NB4 (cell line): ENCODE measurements at regions not wholly inside any gene's neighbourhood (a gene's known extent, or its start where the extent isn't known, plus 50 kb on each side); places are given as distances from the start of the nearest gene placed in this dataset.

Experiments used
- MYC ChIP-seq: IDR thresholded peaks from 2 replicates; pipeline ENCODE4 v1.6.1; 2011; ENCODE audit warnings: low read depth, low read length
- POLR2A ChIP-seq: IDR thresholded peaks from 2 replicates; pipeline ENCODE4 v1.6.1; 2011; ENCODE audit warnings: mild to moderate bottlenecking; ENCODE audit not compliant: insufficient read length; ENCODE audit errors: extremely low read depth
- TF ChIP-seq, protein P1 (sequence below): IDR thresholded peaks from one replicate; pipeline ENCODE4 v1.5.1; 2012; ENCODE audit warnings: low read depth, low read length

DNA sequence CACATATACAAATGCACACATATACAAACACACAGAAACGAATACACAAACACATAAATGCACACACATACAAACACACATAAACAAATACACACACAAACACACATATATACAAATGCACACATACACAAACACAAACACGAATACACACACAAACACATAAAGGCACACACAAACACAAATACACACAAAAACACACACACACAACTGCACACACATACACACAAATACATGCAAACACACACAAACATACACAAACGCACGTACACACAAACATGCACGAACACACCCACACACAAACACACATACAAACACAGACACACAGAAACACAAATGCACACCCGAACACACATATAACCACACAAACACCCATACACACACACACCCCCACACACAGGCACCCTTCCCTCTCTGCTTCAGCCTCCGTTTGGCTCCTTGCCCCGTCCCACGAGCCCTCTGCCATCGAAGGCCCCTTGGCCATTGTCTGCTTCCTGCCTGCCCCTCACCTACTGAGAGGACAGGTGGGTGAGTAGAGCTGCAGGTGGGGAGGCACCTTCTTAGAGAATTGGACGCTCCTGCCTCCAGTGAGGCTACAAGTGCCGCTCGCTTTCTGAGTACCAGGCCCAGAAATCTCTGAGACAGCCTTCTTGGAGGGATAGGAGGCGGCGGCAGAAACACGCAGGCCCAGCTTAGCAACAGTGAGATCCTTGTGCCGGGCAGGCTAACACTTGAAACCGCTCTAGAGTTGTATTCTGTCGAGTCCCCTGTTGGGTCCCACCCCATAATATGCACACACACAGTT lies 331.2 kb downstream of the FOXL1 start:
- TF ChIP-seq, protein P1, sequence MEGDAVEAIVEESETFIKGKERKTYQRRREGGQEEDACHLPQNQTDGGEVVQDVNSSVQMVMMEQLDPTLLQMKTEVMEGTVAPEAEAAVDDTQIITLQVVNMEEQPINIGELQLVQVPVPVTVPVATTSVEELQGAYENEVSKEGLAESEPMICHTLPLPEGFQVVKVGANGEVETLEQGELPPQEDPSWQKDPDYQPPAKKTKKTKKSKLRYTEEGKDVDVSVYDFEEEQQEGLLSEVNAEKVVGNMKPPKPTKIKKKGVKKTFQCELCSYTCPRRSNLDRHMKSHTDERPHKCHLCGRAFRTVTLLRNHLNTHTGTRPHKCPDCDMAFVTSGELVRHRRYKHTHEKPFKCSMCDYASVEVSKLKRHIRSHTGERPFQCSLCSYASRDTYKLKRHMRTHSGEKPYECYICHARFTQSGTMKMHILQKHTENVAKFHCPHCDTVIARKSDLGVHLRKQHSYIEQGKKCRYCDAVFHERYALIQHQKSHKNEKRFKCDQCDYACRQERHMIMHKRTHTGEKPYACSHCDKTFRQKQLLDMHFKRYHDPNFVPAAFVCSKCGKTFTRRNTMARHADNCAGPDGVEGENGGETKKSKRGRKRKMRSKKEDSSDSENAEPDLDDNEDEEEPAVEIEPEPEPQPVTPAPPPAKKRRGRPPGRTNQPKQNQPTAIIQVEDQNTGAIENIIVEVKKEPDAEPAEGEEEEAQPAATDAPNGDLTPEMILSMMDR, result no peak
- no peak for TF ChIP-seq POLR2A
- no peak for TF ChIP-seq MYC
